Lower leg skin (tissue), 4 donors: ENCODE measurements at regions not wholly inside any gene's neighbourhood (a gene's known extent, or its start where the extent isn't known, plus 50 kb on each side); places are given as distances from the start of the nearest gene placed in this dataset.

Experiments used
- DNase-seq, 2 donors: peaks; one replicate each; pipeline ENCODE4 v3.0.0-alpha.2; 2019; ENCODE audit warnings: low spot score in 2 of 2
- H3K4me3 ChIP-seq: fragments of 200-600 bp; sonication (generic); 2 replicates; pipeline ENCODE4 v1.5.1; 2017; ENCODE audit warnings: mild to moderate bottlenecking, low read depth; ENCODE audit not compliant: poor library complexity, severe bottlenecking
- POLR2A ChIP-seq, 2 donors: fragments of 450-650 bp; IDR thresholded peaks; one replicate each; pipeline ENCODE4 v1.6.1; 2016 to 2017; ENCODE audit warnings: antibody characterized with exemption in 2 of 2, mild to moderate bottlenecking in 1 of 2, moderate library complexity in 1 of 2
- WGBS, 2 donors: methylation state at CpG; one replicate each; pipeline ENCODE4 v1.1.5; 2018; 5-methylcytosine and 5-hydroxymethylcytosine counted together
- intact Hi-C: fragments of 100-400 bp; cut with DNase I; formaldehyde crosslinking; loops from one replicate; pipeline ENCODE4 v1.15.0; 2023; ENCODE audit warnings: low total_unique reads
- TF ChIP-seq, protein P1 (sequence below), 3 donors: fragments of 450-650 bp; IDR thresholded peaks; one replicate each; pipeline ENCODE4 v1.5.1; 2016; ENCODE audit warnings: antibody characterized with exemption in 3 of 3, mild to moderate bottlenecking in 3 of 3, moderate library complexity in 2 of 3

GRCh38 chr3:137105277-137105977, 147.6 kb downstream of the IL20RB start:
- WGBS, 2 donors = 14 to 15% methylated on average over 10 of the region's 10 CpGs
- intact Hi-C loops = no loop called here
- peak in 1 of 2 donors; percentile 22 for DNase-seq
- TF ChIP-seq, protein P1, sequence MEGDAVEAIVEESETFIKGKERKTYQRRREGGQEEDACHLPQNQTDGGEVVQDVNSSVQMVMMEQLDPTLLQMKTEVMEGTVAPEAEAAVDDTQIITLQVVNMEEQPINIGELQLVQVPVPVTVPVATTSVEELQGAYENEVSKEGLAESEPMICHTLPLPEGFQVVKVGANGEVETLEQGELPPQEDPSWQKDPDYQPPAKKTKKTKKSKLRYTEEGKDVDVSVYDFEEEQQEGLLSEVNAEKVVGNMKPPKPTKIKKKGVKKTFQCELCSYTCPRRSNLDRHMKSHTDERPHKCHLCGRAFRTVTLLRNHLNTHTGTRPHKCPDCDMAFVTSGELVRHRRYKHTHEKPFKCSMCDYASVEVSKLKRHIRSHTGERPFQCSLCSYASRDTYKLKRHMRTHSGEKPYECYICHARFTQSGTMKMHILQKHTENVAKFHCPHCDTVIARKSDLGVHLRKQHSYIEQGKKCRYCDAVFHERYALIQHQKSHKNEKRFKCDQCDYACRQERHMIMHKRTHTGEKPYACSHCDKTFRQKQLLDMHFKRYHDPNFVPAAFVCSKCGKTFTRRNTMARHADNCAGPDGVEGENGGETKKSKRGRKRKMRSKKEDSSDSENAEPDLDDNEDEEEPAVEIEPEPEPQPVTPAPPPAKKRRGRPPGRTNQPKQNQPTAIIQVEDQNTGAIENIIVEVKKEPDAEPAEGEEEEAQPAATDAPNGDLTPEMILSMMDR (IDR thresholded peaks at IDR 0.05) = no peak
- no peak for TF ChIP-seq POLR2A (IDR thresholded peaks at IDR 0.05)
- H3K4me3 ChIP-seq = no peak overlapping the region

GRCh38 chr3:137106612-137107240, 148.9 kb downstream of the IL20RB start:
- WGBS, 2 donors = 57 to 60% methylated on average over 8 of the region's 8 CpGs
- no peak for DNase-seq
- no peak overlapping the region for H3K4me3 ChIP-seq
- intact Hi-C loops = no loop called here
- TF ChIP-seq, protein P1 (IDR thresholded peaks at IDR 0.05) = no peak
- no peak for TF ChIP-seq POLR2A (IDR thresholded peaks at IDR 0.05)

DNA sequence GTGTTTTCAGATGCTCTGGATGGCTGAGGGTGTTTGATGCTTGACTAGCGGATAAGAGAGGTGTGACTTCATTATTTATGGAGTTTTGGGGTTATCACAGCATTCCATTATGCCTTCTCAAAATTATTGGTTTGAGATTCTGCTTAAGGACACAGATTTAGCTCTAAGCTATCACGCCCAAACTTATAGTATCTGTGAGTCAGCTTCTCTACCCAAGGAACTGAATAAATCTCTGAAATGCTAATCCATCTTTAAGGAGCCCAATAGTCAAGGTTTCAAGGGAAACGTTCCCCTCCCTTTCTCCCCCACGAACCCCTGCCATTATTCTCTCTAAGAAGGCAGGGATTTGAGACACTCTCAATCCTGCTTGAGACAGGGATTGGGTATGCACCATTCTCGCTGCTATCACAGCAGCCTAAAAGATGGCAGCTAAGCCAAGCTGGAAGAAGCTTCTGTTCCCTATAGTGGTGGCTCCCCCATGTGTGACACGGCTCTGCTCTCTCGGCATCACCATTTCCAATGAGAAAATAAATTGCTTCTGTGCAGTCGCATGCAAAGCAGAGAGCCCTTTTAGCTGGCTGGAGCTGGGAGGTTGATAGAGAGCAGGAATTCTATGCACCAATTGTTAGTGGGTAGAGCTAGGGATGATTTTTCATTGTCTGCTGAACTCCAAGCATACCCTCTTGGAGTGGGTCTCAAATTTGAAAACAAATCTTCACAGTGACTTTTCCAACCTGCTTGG, 151.1 kb downstream of the IL20RB start:
- WGBS, 2 donors = 69 to 72% methylated on average over 8 of the region's 8 CpGs
- no peak overlapping the region for H3K4me3 ChIP-seq
- intact Hi-C loops = no loop called here
- no peak for TF ChIP-seq POLR2A (IDR thresholded peaks at IDR 0.05)
- TF ChIP-seq, protein P1 (IDR thresholded peaks at IDR 0.05) = no peak
- no peak for DNase-seq

- no peak for TF ChIP-seq POLR2A (IDR thresholded peaks at IDR 0.05)
- TF ChIP-seq, protein P1 (IDR thresholded peaks at IDR 0.05) = peak in 1 of 3 donors; percentile 19
- H3K4me3 ChIP-seq = no peak overlapping the region
- WGBS, 2 donors = 26 to 36% methylated on average over 3 of the region's 3 CpGs
- intact Hi-C loops = no loop called here
- no peak for DNase-seq
These were observed 152.7 kb downstream of the IL20RB start for GRCh38 chr3:137110392-137110996.

DNA sequence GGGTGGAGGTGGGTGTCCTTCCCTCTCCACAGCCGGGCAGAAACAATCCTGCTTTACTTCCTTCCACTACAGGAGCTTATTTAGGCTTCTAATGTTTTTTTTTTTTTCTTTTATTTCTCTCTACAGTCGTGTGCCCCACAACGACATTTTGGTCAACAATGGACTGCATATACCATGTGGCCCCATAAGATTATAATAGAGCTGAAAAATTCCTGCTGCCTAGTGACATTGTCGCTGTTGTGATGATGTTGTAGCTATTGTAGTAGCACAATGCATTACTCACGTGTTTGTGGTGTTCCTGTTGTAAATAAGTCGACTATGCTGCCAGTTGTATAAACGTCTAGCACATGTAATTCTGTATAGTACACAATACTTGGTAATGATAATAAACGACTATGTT, 153.7 kb downstream of the IL20RB start:
- H3K4me3 ChIP-seq = no peak overlapping the region
- WGBS, 2 donors = 76 to 78% methylated on average over 8 of the region's 8 CpGs
- TF ChIP-seq, protein P1 (IDR thresholded peaks at IDR 0.05) = no peak
- no peak for TF ChIP-seq POLR2A (IDR thresholded peaks at IDR 0.05)
- no peak for DNase-seq
- intact Hi-C loops = no loop called here
